Dermis blood vessel endothelial cell (primary cell): ENCODE measurements at regions not wholly inside any gene's neighbourhood (a gene's known extent, or its start where the extent isn't known, plus 50 kb on each side); places are given as distances from the start of the nearest gene placed in this dataset.

Source experiments
- DNase-seq: peaks from one replicate; pipeline ENCODE4 v3.0.0; 2010

DNA sequence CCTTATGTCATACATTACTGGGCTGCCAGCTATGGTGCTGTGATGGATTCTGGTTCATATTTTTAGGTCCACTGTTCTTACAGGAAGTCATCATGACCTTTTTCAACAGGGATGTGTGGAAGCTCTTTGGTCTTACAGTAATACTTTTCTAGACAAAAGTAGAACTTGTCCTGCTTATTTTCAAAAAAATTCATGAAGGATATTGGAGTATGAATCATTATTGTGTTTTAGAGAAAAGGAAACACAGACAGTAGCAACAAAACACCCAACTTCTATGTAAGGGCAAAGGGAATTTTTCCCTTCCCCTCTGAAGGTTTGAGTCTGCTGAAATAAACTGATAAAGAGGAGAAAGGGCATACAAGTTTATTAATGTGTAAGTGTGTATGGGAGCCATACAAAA, 54.7 kb upstream of the FAM9C start:
- peak; percentile 70 for DNase-seq

- DNase-seq, result no peak
Measured at GRCh38 chrX:13096728-13097127, 52.3 kb upstream of the FAM9C start.

DNA sequence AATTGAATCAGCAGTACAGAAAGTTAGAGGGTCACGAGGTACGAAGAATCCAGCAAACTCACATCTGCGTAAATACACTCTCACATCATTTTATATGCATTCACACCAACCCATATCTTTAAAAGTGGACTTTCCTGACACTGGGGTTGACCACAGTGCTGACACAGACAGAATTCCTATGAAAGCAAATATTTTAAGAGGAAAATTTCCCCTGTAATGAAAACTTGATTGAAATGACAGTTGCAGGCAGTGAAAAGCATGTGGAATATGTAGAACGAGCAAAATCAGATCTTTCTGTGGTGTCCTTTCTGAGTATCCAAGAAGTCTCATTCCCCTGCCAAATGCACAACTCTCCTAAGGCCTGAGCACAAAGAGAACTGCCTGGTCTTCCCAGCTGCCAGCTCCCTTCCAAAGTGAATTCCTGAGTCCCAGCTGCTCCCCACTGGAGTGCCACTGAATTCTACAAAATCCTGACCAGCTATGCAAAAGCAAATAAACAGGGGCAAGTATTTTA, 50.5 kb upstream of the FAM9C start:
- DNase-seq, result no peak

DNA sequence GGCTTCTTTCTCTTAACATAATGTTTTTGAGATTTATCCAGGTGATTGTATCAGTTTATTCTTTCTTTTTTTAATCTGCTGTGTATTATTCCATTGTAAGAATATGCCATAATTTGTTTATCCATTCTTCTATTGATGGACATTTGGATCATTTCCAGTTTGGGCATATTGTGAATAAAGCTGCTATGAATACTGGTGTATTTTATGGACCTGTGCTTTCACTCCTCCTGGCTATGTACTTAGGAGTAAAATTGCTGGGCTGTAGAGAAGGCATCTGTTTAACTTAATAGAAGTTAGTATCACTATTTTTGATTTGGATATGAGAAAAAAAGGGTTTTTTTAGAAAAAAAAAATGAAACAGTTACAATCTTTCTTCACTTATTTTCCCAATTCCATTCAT, 50.0 kb upstream of the FAM9C start:
- peak; percentile 46 for DNase-seq
